AG04450 (cell line): ENCODE measurements at regions not wholly inside any gene's neighbourhood (a gene's known extent, or its start where the extent isn't known, plus 50 kb on each side); places are given as distances from the start of the nearest gene placed in this dataset.

Experiments used
- CTCF ChIA-PET: fragments of 300-600, 350-600 bp; formaldehyde crosslinking; extraction: SDS; loops from one replicate; lab custom pipeline; 2022; ENCODE audit warnings: antibody characterized with exemption, inconsistent platforms; lab: Charles Lee
- POLR2A ChIA-PET: fragments of 350-600 bp; formaldehyde crosslinking; extraction: SDS; loops from one replicate; lab custom pipeline; 2021; ENCODE audit warnings: antibody characterized with exemption, inconsistent platforms; lab: Yijun Ruan, JAX
- DNase-seq: peaks from one replicate; pipeline ENCODE4 v3.0.0-alpha.2; 2011; ENCODE audit warnings: low read depth, low spot score
- H3K27ac ChIP-seq: one replicate; pipeline ENCODE4 v1.5.1; 2012; ENCODE audit warnings: low read depth, low read length, control low read depth
- H3K27me3 ChIP-seq: one replicate; pipeline ENCODE4 v1.6.0; 2012; ENCODE audit warnings: low read length; ENCODE audit not compliant: control insufficient read depth, insufficient read depth
- H3K4me3 ChIP-seq: 2 replicates; pipeline ENCODE4 v1.5.1; 2011; ENCODE audit warnings: mild to moderate bottlenecking, low read depth, low read length, control low read depth
- H3K9me3 ChIP-seq: 2 replicates; pipeline ENCODE4 v1.5.1; 2012; ENCODE audit warnings: low read length; ENCODE audit not compliant: control insufficient read depth, insufficient read depth
- CTCF ChIP-seq: IDR thresholded peaks from 2 replicates; pipeline ENCODE4 v1.5.1; 2011; ENCODE audit warnings: low read depth, low read length, control low read depth, inconsistent platforms

- Histone ChIP-seq H3K27ac (no peak overlapping the region), H3K9me3 (no peaks in the 10 kb centered on the region), H3K27me3 (no peaks in the 10 kb centered on the region), H3K4me3 (peak overlapping the region; percentile 45)
- DNase-seq: no peak
- ChIA-PET POLR2A (no interaction called here), CTCF (interaction anchor here (6.0 kb wide), 1 partner anchor 83 kb away, joined by 20 read pairs; the partner anchor contains the start of gene ERCC4)
- no peak for TF ChIP-seq CTCF
Observed at GRCh38 chr16:14002416-14002990, 68.6 kb upstream of the MRTFB start.

GRCh38 chr16:14003074-14003570 is 68.0 kb upstream of the MRTFB start:
- Histone ChIP-seq H3K27ac (peak overlapping the region; percentile 52), H3K4me3 (peak overlapping the region; percentile 45), H3K27me3 (no peaks in the 10 kb centered on the region), H3K9me3 (no peaks in the 10 kb centered on the region)
- CTCF ChIA-PET: interaction anchor here (6.0 kb wide), 1 partner anchor 83 kb away, joined by 20 read pairs; the partner anchor contains the start of gene ERCC4
- no peak; the same call in 1 of the 2 replicates for TF ChIP-seq CTCF
- POLR2A ChIA-PET: no interaction called here
- DNase-seq: no peak

GRCh38 chr16:14004031-14004728 is 66.9 kb upstream of the MRTFB start:
- ChIA-PET CTCF (interaction anchor here (1.3 to 6.0 kb wide), 2 partner anchors 80 to 84 kb away, joined by 5 to 20 read pairs; partner anchors contain the start of gene ERCC4), POLR2A (no interaction called here)
- Histone ChIP-seq H3K9me3 (no peaks in the 10 kb centered on the region), H3K4me3 (no peak overlapping the region), H3K27ac (no peak overlapping the region), H3K27me3 (no peaks in the 10 kb centered on the region)
- DNase-seq: no peak
- no peak for TF ChIP-seq CTCF

GRCh38 chr16:14004729-14005315 is 66.3 kb upstream of the MRTFB start:
- Histone ChIP-seq H3K27me3 (no peaks in the 10 kb centered on the region), H3K4me3 (no peak overlapping the region), H3K9me3 (no peaks in the 10 kb centered on the region), H3K27ac (no peak overlapping the region)
- ChIA-PET CTCF (interaction anchor here (1.3 to 6.0 kb wide), 2 partner anchors 81 to 85 kb away, joined by 5 to 20 read pairs; partner anchors contain the start of gene ERCC4), POLR2A (no interaction called here)
- DNase-seq: no peak
- no peak for TF ChIP-seq CTCF
